ENCODE measurements at regions not wholly inside any gene's neighbourhood (a gene's known extent, or its start where the extent isn't known, plus 50 kb on each side); places are given as distances from the start of the nearest gene placed in this dataset.

DNA sequence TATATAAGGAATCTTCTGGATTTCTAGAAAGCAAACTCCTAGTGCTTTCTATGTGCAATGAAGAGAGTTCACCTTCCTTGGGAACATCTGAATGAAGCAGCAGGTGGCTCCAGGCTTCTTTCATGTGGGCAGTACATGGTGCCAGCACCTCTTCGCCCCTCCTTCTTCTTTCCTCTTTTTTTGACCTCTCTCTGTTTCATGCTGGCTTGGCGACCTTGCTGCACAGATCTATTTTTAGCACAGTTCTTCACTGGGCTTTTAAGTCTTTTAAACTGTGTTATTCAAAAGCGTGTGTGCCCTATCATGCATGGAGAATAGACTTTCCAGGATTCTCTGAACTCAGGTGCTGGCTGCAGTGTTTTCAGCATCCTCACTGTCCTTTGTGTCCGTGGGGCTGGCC is 400.3 kb upstream of the PRKCQ start:
- DNase-seq (ENCODE audit: low spot score) = no peak

- no peak for DNase-seq (ENCODE audit: low spot score)
These were observed 399.3 kb upstream of the PRKCQ start for GRCh38 chr10:6979371-6979770.

DNA sequence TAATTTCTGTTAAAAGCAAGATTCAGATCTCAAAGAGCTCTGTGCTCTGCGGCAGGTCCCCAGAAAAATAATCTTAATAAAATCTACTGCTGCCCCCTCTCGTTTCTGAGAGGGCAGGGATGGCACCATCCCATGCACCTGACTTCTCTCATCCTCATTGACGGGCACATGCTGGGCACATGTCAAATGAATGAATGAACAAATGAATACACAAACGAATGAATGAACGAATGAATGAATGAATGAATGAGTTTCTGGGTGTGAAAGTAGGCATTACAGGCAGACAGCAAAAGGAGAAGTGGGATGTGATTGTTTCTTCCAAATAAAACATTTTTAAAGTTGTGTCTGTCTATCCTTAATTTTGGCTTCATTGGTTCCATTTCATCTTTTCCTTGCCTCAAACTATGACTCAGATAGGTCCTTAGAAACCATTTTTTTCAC is 398.1 kb upstream of the PRKCQ start:
- DNase-seq (ENCODE audit: low spot score) = no peak

DNA sequence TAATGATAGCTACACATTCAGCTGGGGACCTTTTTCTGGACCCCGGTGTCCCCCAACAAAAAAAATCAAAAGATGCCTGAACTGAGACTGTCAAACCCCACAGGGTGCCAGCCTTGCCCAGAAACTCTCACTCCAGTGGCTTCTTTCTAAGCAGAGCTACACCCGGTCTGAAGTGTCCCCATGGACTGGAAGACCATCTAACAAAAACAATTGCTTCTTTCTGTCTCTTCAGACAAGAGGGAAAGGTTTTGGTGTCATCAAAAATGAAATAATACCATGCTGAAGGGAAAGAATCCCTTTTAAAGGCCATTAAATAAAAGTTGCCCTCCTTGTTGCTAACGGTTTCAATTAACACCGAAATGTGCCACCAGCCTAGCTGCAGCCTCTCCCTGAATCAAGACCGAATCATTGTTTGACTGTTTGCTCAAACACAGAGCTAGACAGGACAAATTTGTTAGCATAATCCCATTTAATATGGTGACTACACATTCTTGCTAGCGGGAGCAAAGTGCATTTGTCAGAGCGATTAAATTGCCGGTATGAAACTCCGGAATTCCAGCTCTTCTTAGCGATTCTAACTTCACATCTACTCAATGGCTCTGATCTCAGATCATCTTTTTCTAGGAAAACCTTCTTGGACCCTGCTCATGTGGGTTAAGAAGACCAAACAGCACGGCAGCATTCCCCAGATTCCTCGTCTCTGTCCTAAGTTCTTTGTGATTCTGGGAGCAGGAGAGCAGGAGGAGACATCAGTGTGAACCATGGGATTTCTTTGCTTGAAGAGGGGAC is 397.5 kb upstream of the PRKCQ start:
- DNase-seq (ENCODE audit: low spot score) = no peak

- DNase-seq (ENCODE audit: low spot score) = no peak
These were observed 393.8 kb upstream of the PRKCQ start for GRCh38 chr10:6973899-6974298.

- DNase-seq (ENCODE audit: low spot score) = no peak
These were observed 392.1 kb upstream of the PRKCQ start for GRCh38 chr10:6972226-6972625.

DNA sequence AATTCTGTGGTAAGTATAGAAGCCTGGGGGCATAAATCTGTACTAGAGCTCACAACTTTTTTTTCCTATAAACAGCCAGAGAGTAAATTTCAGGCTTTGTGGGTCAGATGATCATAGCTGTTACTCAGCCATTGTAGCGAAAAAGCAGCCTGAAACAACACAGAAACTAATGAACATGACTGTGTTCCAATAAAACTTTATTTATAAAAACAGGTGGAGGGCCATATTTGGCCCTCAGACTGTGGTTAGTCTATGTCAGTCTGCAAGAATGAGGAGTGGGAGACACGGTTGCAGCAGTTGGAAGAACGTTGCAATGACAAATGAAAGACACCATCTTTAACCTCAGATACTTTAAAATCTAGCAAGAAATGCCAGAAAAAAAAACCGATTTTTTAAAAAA is 389.6 kb upstream of the PRKCQ start:
- no peak for DNase-seq (ENCODE audit: low spot score)

DNA sequence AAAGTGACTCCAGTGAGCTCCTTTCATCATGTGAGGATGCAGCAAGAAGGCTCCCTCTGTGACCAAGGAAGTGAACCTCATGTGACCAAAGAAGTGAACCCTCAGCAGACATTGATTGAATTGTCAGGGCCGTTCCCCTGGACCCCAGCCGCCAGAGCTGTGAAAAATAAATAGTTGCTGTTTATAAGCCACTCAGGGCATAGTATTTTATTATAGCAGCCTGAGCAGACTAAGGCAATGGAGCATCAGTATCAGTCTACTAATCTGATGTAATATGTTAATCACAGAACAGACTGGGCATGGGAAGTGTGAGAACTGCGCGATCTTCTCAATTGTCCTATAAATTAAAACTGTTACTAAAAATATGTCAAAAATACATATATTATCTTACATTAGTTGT is 384.5 kb upstream of the PRKCQ start:
- no peak for DNase-seq (ENCODE audit: low spot score)

- no peak for DNase-seq (ENCODE audit: low spot score)
These were observed 382.5 kb upstream of the PRKCQ start for GRCh38 chr10:6962576-6962975.

DNA sequence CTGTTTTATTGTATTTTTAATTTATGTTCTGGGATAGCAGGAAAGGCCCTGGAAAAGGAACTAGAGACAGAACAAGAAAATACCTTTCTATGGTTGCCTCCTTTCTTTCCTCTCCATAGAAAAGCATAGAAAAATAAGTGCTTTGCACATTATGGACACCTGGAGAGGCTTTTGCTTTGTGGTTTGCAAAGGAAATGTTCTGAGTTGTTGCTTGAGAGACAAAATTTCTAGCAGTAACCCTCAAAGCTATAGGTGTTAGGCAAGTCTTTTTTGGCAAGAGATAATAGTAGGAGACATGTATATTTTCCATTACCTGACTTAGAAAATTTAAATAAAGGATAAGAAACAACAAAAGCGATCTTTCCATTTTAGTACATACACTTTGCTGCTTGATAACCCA is 378.6 kb upstream of the PRKCQ start:
- no peak for DNase-seq (ENCODE audit: low spot score)

DNA sequence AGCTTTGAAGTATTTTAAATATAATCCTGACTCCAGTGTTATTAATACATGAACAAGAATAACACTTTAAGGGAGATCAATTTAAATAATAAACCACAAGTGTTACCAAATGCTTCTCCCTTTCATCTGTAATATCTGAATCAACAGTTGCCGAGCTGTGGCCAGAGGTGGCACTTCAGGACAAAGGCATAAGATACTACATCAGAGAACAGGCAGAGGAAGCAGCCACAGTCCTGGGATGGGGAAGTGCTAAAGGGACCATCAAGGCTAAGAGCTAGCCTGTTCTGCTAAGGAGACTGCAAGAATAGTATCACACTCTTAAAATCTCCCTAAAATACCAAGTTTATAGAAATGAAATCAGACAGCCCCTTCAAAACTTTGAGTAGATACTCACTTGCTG is 378.2 kb upstream of the PRKCQ start:
- DNase-seq (ENCODE audit: low spot score) = peak; percentile 19

DNA sequence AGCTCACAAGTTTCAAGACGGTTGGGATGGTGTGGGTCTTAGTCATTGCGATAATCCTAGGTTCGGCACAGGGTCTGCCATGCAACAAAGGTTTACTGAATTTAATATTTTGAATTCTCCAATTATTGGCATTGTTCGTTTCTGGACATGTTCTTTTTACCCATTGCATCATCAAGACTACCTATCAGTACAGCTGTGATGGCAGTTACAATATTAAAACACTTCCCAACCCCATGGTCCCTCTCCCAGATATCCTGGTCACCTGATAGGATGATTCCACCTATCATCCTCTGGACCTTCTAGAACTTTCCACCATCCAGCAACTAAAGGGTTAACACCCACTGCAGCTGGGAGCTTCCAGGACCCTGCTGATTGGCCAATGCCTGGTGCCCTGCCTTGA is 377.8 kb upstream of the PRKCQ start:
- no peak for DNase-seq (ENCODE audit: low spot score)

DNA sequence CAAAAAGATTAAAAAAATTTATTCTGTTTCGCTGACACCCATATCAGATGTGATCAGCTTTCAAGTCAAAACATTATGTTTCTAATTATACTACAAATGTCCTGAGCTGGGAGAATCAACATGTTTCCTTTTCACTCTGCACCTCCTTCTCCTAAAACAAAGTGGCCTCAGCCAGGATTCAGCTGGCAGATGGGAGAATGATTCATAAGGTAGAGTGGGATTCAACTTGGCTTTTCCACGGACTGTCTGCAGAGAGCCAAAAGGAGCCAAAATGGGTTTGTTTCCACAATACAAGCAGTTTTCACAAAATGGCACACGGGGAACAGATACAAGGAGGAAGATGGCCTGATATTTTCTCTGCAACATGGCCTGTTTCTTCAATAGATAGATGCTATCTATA is 376.5 kb upstream of the PRKCQ start:
- DNase-seq (ENCODE audit: low spot score) = no peak

- DNase-seq (ENCODE audit: low spot score) = no peak
These were observed 373.3 kb upstream of the PRKCQ start for GRCh38 chr10:6953271-6953801.

GRCh38 chr10:6951732-6952131 is 371.7 kb upstream of the PRKCQ start:
- no peak for DNase-seq (ENCODE audit: low spot score)

DNA sequence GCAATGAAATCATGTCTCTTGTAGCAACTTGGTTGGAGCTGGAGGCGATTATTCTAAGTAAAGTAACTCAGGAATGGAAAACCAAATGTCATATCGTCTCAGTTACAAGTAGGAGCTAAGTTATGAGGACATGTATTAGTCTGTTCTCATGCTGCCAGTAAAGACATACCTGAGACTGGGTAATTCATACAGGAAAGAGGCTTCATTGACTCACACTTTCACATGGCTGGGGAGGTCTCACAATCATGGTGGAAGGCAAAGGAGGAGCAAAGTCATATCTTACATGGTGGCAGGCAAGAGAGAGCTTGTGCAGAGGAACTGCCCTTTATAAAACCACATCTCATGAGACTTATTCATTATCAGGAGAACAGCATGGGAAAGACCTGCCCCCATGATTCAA is 370.1 kb upstream of the PRKCQ start:
- DNase-seq (ENCODE audit: low spot score) = no peak

- DNase-seq (ENCODE audit: low spot score) = no peak
These were observed 364.4 kb upstream of the PRKCQ start for GRCh38 chr10:6944436-6944835.

GRCh38 chr10:6938384-6938783 is 358.3 kb upstream of the PRKCQ start:
- DNase-seq (ENCODE audit: low spot score) = no peak

GRCh38 chr10:6936931-6937330 is 356.9 kb upstream of the PRKCQ start:
- DNase-seq (ENCODE audit: low spot score) = no peak

- peak; percentile 19 for DNase-seq (ENCODE audit: low spot score)
These were observed 349.2 kb upstream of the PRKCQ start for GRCh38 chr10:6929148-6929830.

DNA sequence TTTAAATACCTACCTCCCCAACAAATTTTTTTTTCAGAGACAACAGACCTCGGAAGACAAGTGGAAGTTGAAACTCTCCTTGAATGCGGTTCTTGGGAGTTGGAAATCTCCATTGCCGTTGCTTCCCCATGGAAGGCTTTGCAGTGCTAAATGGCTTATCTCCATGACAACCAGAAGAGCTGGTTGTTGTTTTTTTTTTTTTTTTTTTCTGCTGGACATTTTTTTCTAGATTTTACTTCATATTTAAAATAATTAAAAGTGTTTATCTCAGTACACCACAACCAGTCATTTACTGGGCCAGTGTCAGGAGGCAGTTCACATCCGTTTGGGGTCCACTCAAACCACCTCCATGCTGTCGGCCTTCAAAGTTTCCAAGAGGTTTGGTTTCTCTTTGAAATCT is 348.5 kb upstream of the PRKCQ start:
- DNase-seq (ENCODE audit: low spot score) = no peak

DNA sequence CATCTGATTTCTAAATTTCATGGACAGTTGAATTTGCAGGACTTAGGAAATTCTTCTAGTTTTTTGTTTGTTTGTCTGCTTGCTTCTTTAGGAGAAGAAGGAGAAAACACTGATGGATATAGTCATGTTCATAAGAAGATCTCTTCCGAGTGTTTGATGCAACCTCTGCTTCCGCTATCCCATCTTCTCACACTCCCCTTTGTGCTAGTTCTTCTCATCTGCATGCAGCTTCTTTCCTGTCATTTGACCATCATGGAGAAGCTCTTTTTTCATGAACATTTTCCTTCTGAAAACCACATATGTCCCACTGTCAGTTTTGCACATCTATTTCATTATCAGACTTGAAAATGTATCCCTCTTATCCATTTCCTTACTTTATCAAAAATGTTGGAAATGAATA is 346.9 kb upstream of the PRKCQ start:
- no peak for DNase-seq (ENCODE audit: low spot score)

GRCh38 chr10:6925146-6925545 is 345.1 kb upstream of the PRKCQ start:
- no peak for DNase-seq (ENCODE audit: low spot score)

DNA sequence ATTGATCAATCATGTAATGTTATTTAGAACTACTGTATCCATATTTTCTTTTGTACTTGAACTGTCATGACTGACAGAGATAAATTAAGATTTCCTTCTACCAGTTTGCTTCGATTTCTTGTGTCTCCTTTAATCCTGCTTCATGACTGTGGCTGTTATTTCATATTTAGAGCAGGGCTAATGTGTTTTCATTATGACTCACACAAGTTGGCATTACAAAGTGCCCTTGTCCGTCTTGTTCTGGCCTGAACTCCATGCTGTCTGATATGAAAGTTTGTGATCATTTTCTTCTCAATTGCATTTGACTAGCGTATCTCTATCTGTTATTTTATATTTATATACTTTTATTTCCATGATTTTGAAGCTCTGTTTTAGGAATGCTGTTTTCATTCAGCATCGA is 344.1 kb upstream of the PRKCQ start:
- no peak for DNase-seq (ENCODE audit: low spot score)

Measured in NAMALWA (cell line).